ENCODE measurements at regions not wholly inside any gene's neighbourhood (a gene's known extent, or its start where the extent isn't known, plus 50 kb on each side); places are given as distances from the start of the nearest gene placed in this dataset.

- Mint-ChIP-seq H3K36me3 (ENCODE audit: unreplicated experiment) (no peaks in the 10 kb centered on the region), H3K4me1 (ENCODE audit: unreplicated experiment) (peaks cover 13% of the 10 kb centered on the region), H3K27me3 (ENCODE audit: unreplicated experiment) (no peaks in the 10 kb centered on the region), H3K4me3 (ENCODE audit: unreplicated experiment) (no peak overlapping the region), H3K27ac (ENCODE audit: unreplicated experiment) (no peak overlapping the region), H3K9me3 (ENCODE audit: unreplicated experiment) (no peaks in the 10 kb centered on the region)
- no peak for TF ChIP-seq CTCF (IDR thresholded peaks at IDR 0.05)
- DNase-seq (ENCODE audit: extremely low spot score, unreplicated experiment) = no peak
Measured at GRCh38 chr2:225120186-225120585, 77.9 kb upstream of the DOCK10 start.

- TF ChIP-seq CTCF (IDR thresholded peaks at IDR 0.05) = no peak
- Mint-ChIP-seq H3K9me3 (ENCODE audit: unreplicated experiment) (no peaks in the 10 kb centered on the region), H3K4me1 (ENCODE audit: unreplicated experiment) (peaks cover 26% of the 10 kb centered on the region), H3K4me3 (ENCODE audit: unreplicated experiment) (no peak overlapping the region), H3K27me3 (ENCODE audit: unreplicated experiment) (no peaks in the 10 kb centered on the region), H3K36me3 (ENCODE audit: unreplicated experiment) (no peaks in the 10 kb centered on the region), H3K27ac (ENCODE audit: unreplicated experiment) (no peak overlapping the region)
- no peak for DNase-seq (ENCODE audit: extremely low spot score, unreplicated experiment)
Measured at GRCh38 chr2:225117051-225117716, 74.9 kb upstream of the DOCK10 start.

- no peaks in the 10 kb centered on the region for H3K9me3 Mint-ChIP-seq (ENCODE audit: unreplicated experiment)
- no peak overlapping the region for H3K27ac Mint-ChIP-seq (ENCODE audit: unreplicated experiment)
- TF ChIP-seq CTCF (IDR thresholded peaks at IDR 0.05) = no peak
- H3K4me1 Mint-ChIP-seq (ENCODE audit: unreplicated experiment) = peaks cover 19% of the 10 kb centered on the region
- no peaks in the 10 kb centered on the region for H3K36me3 Mint-ChIP-seq (ENCODE audit: unreplicated experiment)
- H3K4me3 Mint-ChIP-seq (ENCODE audit: unreplicated experiment) = no peak overlapping the region
- no peak for DNase-seq (ENCODE audit: extremely low spot score, unreplicated experiment)
- no peaks in the 10 kb centered on the region for H3K27me3 Mint-ChIP-seq (ENCODE audit: unreplicated experiment)
Measured at GRCh38 chr2:225114786-225115323, 72.6 kb upstream of the DOCK10 start.

GRCh38 chr2:225113371-225114015, 71.2 kb upstream of the DOCK10 start:
- no peaks in the 10 kb centered on the region for H3K27me3 Mint-ChIP-seq (ENCODE audit: unreplicated experiment)
- TF ChIP-seq CTCF (IDR thresholded peaks at IDR 0.05) = no peak
- no peak for DNase-seq (ENCODE audit: extremely low spot score, unreplicated experiment)
- H3K4me3 Mint-ChIP-seq (ENCODE audit: unreplicated experiment) = no peak overlapping the region
- peaks cover 23% of the 10 kb centered on the region for H3K4me1 Mint-ChIP-seq (ENCODE audit: unreplicated experiment)
- no peaks in the 10 kb centered on the region for H3K36me3 Mint-ChIP-seq (ENCODE audit: unreplicated experiment)
- peaks cover 4% of the 10 kb centered on the region for H3K9me3 Mint-ChIP-seq (ENCODE audit: unreplicated experiment)
- no peak overlapping the region for H3K27ac Mint-ChIP-seq (ENCODE audit: unreplicated experiment)

GRCh38 chr2:225112362-225113126, 70.3 kb upstream of the DOCK10 start:
- no peak overlapping the region for H3K4me3 Mint-ChIP-seq (ENCODE audit: unreplicated experiment)
- H3K9me3 Mint-ChIP-seq (ENCODE audit: unreplicated experiment) = peaks cover 4% of the 10 kb centered on the region
- DNase-seq (ENCODE audit: extremely low spot score, unreplicated experiment) = no peak
- H3K4me1 Mint-ChIP-seq (ENCODE audit: unreplicated experiment) = peaks cover 26% of the 10 kb centered on the region
- H3K36me3 Mint-ChIP-seq (ENCODE audit: unreplicated experiment) = no peaks in the 10 kb centered on the region
- no peaks in the 10 kb centered on the region for H3K27me3 Mint-ChIP-seq (ENCODE audit: unreplicated experiment)
- TF ChIP-seq CTCF (IDR thresholded peaks at IDR 0.05) = no peak
- H3K27ac Mint-ChIP-seq (ENCODE audit: unreplicated experiment) = no peak overlapping the region

All from osteocyte (in vitro differentiated cells).